H1 (cell line): ENCODE measurements at regions not wholly inside any gene's neighbourhood (a gene's known extent, or its start where the extent isn't known, plus 50 kb on each side); places are given as distances from the start of the nearest gene placed in this dataset.

Source experiments
- CHD7 ChIP-seq: fragments of 300-600 bp; sonication (generic); IDR thresholded peaks from 2 replicates; pipeline ENCODE4 v1.7.1; 2012; ENCODE audit warnings: low read length, moderate library complexity, mild to moderate bottlenecking, inconsistent platforms; ENCODE audit not compliant: insufficient replicate concordance
- HDAC6 ChIP-seq: IDR thresholded peaks from one replicate; pipeline ENCODE4 v1.7.1; 2012; ENCODE audit warnings: low read depth, mild to moderate bottlenecking, inconsistent platforms, low read length, moderate library complexity
- JUN ChIP-seq: IDR thresholded peaks from 2 replicates; pipeline ENCODE4 v1.6.1; 2011; ENCODE audit warnings: low read depth, mild to moderate bottlenecking, improper control_type of control experiment, low read length
- TF ChIP-seq, protein P1 (sequence below): IDR thresholded peaks from 2 replicates; pipeline ENCODE4 v1.6.1; 2012; ENCODE audit warnings: low read length, inconsistent platforms

GRCh38 chr3:184443364-184443763, 63.5 kb downstream of the CHRD start (continued):
- TF ChIP-seq CHD7 (no peak), JUN (no peak), HDAC6 (no peak)
- TF ChIP-seq, protein P1, sequence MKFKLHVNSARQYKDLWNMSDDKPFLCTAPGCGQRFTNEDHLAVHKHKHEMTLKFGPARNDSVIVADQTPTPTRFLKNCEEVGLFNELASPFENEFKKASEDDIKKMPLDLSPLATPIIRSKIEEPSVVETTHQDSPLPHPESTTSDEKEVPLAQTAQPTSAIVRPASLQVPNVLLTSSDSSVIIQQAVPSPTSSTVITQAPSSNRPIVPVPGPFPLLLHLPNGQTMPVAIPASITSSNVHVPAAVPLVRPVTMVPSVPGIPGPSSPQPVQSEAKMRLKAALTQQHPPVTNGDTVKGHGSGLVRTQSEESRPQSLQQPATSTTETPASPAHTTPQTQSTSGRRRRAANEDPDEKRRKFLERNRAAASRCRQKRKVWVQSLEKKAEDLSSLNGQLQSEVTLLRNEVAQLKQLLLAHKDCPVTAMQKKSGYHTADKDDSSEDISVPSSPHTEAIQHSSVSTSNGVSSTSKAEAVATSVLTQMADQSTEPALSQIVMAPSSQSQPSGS = no peak
- TF ChIP-seq, all 59 proteins: peak for 0
